HCT116 (cell line): ENCODE measurements at regions not wholly inside any gene's neighbourhood (a gene's known extent, or its start where the extent isn't known, plus 50 kb on each side); places are given as distances from the start of the nearest gene placed in this dataset.

Experiments
- ATAC-seq: fragments of 200-7000 bp; cut with Tn5 transposase; 2 replicates; pipeline ENCODE4 v1.9.1; 2020; ENCODE audit warnings: mild to moderate bottlenecking, moderate library complexity
- BruUV-seq: library from RNA; stranded (reverse); fragments of 400-500 nt; replicated peaks from 2 replicates; lab custom pipeline; 2021; lab: Mats Ljungman, UMichigan
- CTCF ChIA-PET: fragments of 300-600 bp; sonication (Branson Sonifier 250); formaldehyde crosslinking; loops from one replicate; lab custom pipeline; 2021; ENCODE audit warnings: antibody characterized with exemption; lab: Charles Lee
- POLR2A ChIA-PET: fragments of 300-600, 350-600 bp; sonication (Branson Sonifier 250); formaldehyde crosslinking; loops from one replicate; lab custom pipeline; 2021; ENCODE audit warnings: antibody characterized with exemption; lab: Charles Lee
- RAD21 ChIA-PET, 2 experiments: fragments of 300-600 bp; sonication (Branson Sonifier 250); formaldehyde crosslinking; loops; one replicate each; lab custom pipeline; 2023; ENCODE audit warnings: low total read pairs in 2 of 2; ENCODE audit not compliant: uncharacterized antibody in 2 of 2, unreplicated experiment in 2 of 2, low non-redundant PET in 1 of 2; lab: Charles Lee
- DNase-seq: peaks from one replicate; pipeline ENCODE4 v3.0.0-alpha.2; 2010; ENCODE audit warnings: low read depth, low spot score
- H2AFZ ChIP-seq: fragments of 200-600 bp; shearing (Covaris generic), sonication (generic); 2 replicates; pipeline ENCODE4 v1.6.1; 2017; ENCODE audit warnings: low read depth, mixed run types, mixed read lengths, antibody characterized with exemption, low read length; ENCODE audit not compliant: poor library complexity, severe bottlenecking
- H3K27ac ChIP-seq: 2 replicates; pipeline ENCODE4 v1.5.1; 2012; ENCODE audit warnings: low read depth, low read length
- H3K27me3 ChIP-seq: fragments of 200-600 bp; sonication (generic); 2 replicates; pipeline ENCODE4 v1.6.1; 2016; ENCODE audit warnings: mixed run types, low read length, mixed read lengths; ENCODE audit not compliant: insufficient read depth
- H3K36me3 ChIP-seq, 2 experiments: fragments of 200-500 bp in 1 of 2; fragments of 200-600 bp in 1 of 2; sonication (Bioruptor generic) in 1 of 2; sonication (generic) in 1 of 2; 2 replicates each; pipeline versions ENCODE4 v1.5.1 to v1.6.1; 2014 to 2016; ENCODE audit warnings: low read length in 2 of 2, inconsistent platforms in 1 of 2, mixed read lengths in 1 of 2, mixed run types in 1 of 2; ENCODE audit not compliant: insufficient read depth in 2 of 2, control insufficient read depth in 1 of 2
- H3K4me1 ChIP-seq, 2 experiments: fragments of 200-600 bp in 1 of 2; sonication (generic) in 1 of 2; 2 replicates each; pipeline versions ENCODE4 v1.5.1 to v1.6.1; 2012 to 2017; ENCODE audit warnings: low read length in 2 of 2, inconsistent platforms in 1 of 2, mild to moderate bottlenecking in 1 of 2, mixed read lengths in 1 of 2, mixed run types in 1 of 2, moderate library complexity in 1 of 2; ENCODE audit not compliant: insufficient read depth in 2 of 2, control insufficient read depth in 1 of 2
- H3K4me2 ChIP-seq: fragments of 200-600 bp; sonication (generic); 2 replicates; pipeline ENCODE4 v1.6.1; 2017; ENCODE audit warnings: mixed run types, low read length, mixed read lengths
- H3K4me3 ChIP-seq, 2 experiments: fragments of 200-600 bp in 1 of 2; sonication (generic) in 1 of 2; replicated peaks in 1 of 2; 2 replicates each; pipeline ENCODE4 v1.5.1; 2011 to 2016; ENCODE audit warnings: low read length in 2 of 2, control low read depth in 1 of 2, low read depth in 1 of 2, mild to moderate bottlenecking in 1 of 2, mixed read lengths in 1 of 2, mixed run types in 1 of 2
- H3K79me2 ChIP-seq: fragments of 200-600 bp; sonication (generic); 2 replicates; pipeline ENCODE4 v1.6.1; 2017; ENCODE audit warnings: mild to moderate bottlenecking, mixed run types, low read length, moderate library complexity, mixed read lengths; ENCODE audit not compliant: insufficient read depth
- H3K9ac ChIP-seq: fragments of 200-600 bp; sonication (generic); 2 replicates; pipeline ENCODE4 v1.6.1; 2016; ENCODE audit warnings: low read length, mixed read lengths
- H3K9me2 ChIP-seq: fragments of 200-600 bp; sonication (generic), shearing (Covaris generic); 2 replicates; pipeline ENCODE4 v1.6.1; 2017; ENCODE audit warnings: mixed run types, mild to moderate bottlenecking, moderate library complexity; ENCODE audit not compliant: insufficient read depth
- H3K9me3 ChIP-seq, 2 experiments: fragments of 200-500 bp in 1 of 2; fragments of 200-600 bp in 1 of 2; sonication (Bioruptor generic) in 1 of 2; sonication (generic) in 1 of 2; 2 replicates each; pipeline ENCODE4 v1.6.1; 2014 to 2017; ENCODE audit warnings: low read length in 2 of 2, mixed read lengths in 2 of 2, inconsistent platforms in 1 of 2, low read depth in 1 of 2, mild to moderate bottlenecking in 1 of 2, mixed run types in 1 of 2, moderate library complexity in 1 of 2; ENCODE audit not compliant: control insufficient read depth in 1 of 2, insufficient read depth in 1 of 2
- H4K20me1 ChIP-seq: fragments of 200-600 bp; sonication (generic), shearing (Covaris generic); 2 replicates; pipeline ENCODE4 v1.6.1; 2017; ENCODE audit warnings: mixed run types, mild to moderate bottlenecking, moderate library complexity; ENCODE audit not compliant: insufficient read depth
- ELF1 ChIP-seq: IDR thresholded peaks from 2 replicates; pipeline ENCODE4 v1.6.1; 2012; ENCODE audit warnings: low read depth, borderline replicate concordance
- EZH2phosphoT487 ChIP-seq: fragments of 200-600 bp; IDR thresholded peaks from 2 replicates; pipeline ENCODE4 v1.6.1; 2018; ENCODE audit warnings: antibody characterized with exemption, borderline replicate concordance
- RAD21 ChIP-seq: IDR thresholded peaks from 2 replicates; pipeline ENCODE4 v1.6.1; 2012; ENCODE audit warnings: low read depth, mild to moderate bottlenecking
- SRF ChIP-seq: IDR thresholded peaks from 2 replicates; pipeline ENCODE4 v1.6.1; 2012; ENCODE audit warnings: low read depth
- YY1 ChIP-seq: IDR thresholded peaks from 2 replicates; pipeline ENCODE4 v1.6.1; 2011; ENCODE audit warnings: low read length, low read depth, moderate library complexity, mild to moderate bottlenecking; ENCODE audit not compliant: insufficient replicate concordance; ENCODE audit errors: extremely low read depth
- intact Hi-C: fragments of 100-400 bp; cut with micrococcal nuclease; formaldehyde crosslinking; loops from 2 replicates; pipeline ENCODE4 v1.10.0; 2022
- TF ChIP-seq, protein P1 (sequence below), 3 experiments: fragments of 200-600 bp in 1 of 3; sonication (generic) in 1 of 3; IDR thresholded peaks in 2 of 3; conservative IDR thresholded peaks in 1 of 3; 2 replicates each; pipeline ENCODE4 v1.5.1; 2012 to 2017; ENCODE audit warnings: low read depth in 2 of 3, low read length in 2 of 3, antibody characterized with exemption in 1 of 3, borderline replicate concordance in 1 of 3, control low read depth in 1 of 3, mild to moderate bottlenecking in 1 of 3, mixed read lengths in 1 of 3, mixed run types in 1 of 3, moderate library complexity in 1 of 3; ENCODE audit not compliant: insufficient read depth in 1 of 3

DNA sequence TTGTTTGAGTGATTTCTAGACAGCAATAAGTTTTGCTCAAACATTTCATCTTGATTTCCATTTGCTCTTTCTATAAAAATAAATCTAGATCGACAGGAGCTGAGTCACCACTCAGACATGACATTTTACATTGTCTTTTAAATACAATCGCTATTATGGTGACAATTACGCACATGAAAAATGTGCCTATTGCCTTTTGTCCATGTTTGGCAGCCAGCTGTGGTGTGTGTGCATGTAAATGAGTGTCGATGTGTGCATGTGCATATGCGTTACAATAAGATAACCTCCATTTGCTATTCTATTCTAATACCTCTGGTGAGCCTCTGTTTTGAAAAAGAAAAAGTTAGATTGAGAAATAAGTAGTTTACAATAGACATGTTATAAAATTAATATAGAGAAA, 89.7 kb upstream of the GRM7 start:
- RAD21 ChIA-PET, result no interaction called here
- no peak overlapping the region for H3K9ac ChIP-seq
- DNase-seq (no peak), ATAC-seq (no peak)
- H2AFZ ChIP-seq, result no peak overlapping the region
- H3K27me3 ChIP-seq, result no peaks in the 10 kb centered on the region
- TF ChIP-seq ELF1 (no peak), EZH2phosphoT487 (no peak)
- no peaks in the 10 kb centered on the region for H3K9me3 ChIP-seq
- H3K79me2 ChIP-seq, result no peaks in the 10 kb centered on the region
- no peaks in the 10 kb centered on the region for H3K4me1 ChIP-seq
- no peaks in the 10 kb centered on the region for H4K20me1 ChIP-seq
- no peaks in the 10 kb centered on the region for H3K9me2 ChIP-seq
- H3K27ac ChIP-seq, result no peak overlapping the region
- CTCF ChIA-PET, result no interaction called here
- intact Hi-C loops, result no loop called here
- H3K36me3 ChIP-seq, result no peaks in the 10 kb centered on the region
- no peak overlapping the region for H3K4me3 ChIP-seq
- no TSS peak for BruUV-seq
- no peak overlapping the region for H3K4me2 ChIP-seq
- POLR2A ChIA-PET, result no interaction called here

DNA sequence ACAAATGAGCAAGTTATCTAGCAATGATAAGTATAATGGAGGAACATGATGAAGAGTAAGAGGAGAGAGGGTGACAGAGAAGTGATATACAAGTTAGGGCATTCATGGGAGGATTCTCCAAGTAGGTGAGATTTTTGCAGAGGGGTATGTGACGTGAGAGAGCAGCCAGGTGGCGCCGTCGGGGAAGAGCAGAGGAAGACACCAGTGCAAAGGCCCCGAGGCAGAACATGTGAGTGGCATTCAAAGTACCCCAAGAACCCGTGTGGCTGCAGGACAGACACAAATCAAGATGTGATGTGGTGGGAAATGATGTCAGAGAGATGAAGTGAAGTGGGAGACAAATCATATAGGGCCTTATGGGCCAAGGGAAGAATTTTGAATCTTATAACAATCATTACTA, 81.8 kb upstream of the GRM7 start:
- no peak overlapping the region for H3K4me2 ChIP-seq
- H2AFZ ChIP-seq, result no peak overlapping the region
- no peaks in the 10 kb centered on the region for H3K9me3 ChIP-seq
- ChIA-PET POLR2A (no interaction called here), RAD21 (no interaction called here), CTCF (no interaction called here)
- peak; percentile 3 for DNase-seq
- H3K27ac ChIP-seq, result no peak overlapping the region
- no TSS peak for BruUV-seq
- H4K20me1 ChIP-seq, result no peaks in the 10 kb centered on the region
- TF ChIP-seq SRF, result no peak
- 0 out of 2 replicates have a peak, but pooled peaks have one; percentile 16 for TF ChIP-seq RAD21
- TF ChIP-seq, protein P1, sequence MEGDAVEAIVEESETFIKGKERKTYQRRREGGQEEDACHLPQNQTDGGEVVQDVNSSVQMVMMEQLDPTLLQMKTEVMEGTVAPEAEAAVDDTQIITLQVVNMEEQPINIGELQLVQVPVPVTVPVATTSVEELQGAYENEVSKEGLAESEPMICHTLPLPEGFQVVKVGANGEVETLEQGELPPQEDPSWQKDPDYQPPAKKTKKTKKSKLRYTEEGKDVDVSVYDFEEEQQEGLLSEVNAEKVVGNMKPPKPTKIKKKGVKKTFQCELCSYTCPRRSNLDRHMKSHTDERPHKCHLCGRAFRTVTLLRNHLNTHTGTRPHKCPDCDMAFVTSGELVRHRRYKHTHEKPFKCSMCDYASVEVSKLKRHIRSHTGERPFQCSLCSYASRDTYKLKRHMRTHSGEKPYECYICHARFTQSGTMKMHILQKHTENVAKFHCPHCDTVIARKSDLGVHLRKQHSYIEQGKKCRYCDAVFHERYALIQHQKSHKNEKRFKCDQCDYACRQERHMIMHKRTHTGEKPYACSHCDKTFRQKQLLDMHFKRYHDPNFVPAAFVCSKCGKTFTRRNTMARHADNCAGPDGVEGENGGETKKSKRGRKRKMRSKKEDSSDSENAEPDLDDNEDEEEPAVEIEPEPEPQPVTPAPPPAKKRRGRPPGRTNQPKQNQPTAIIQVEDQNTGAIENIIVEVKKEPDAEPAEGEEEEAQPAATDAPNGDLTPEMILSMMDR (IDR thresholded peaks at IDR 0.05 in 2 of 3, conservative IDR thresholded peaks at IDR 0.05 in 1 of 3; ENCODE audit: borderline replicate concordance in 1 of 3, insufficient read depth in 1 of 3, low read depth in 2 of 3, low read length in 2 of 3), result peak in 2 of 3 experiments; percentile 39 to 51; a peak in 3 of 6 replicates
- TF ChIP-seq YY1, result no peak
- no peak overlapping the region for H3K9ac ChIP-seq
- no peaks in the 10 kb centered on the region for H3K79me2 ChIP-seq
- H3K27me3 ChIP-seq, result no peaks in the 10 kb centered on the region
- intact Hi-C loops, result no loop called here
- H3K9me2 ChIP-seq, result no peaks in the 10 kb centered on the region
- peak; percentile 72 for ATAC-seq
- H3K36me3 ChIP-seq, result no peaks in the 10 kb centered on the region
- H3K4me3 ChIP-seq, result no peak overlapping the region
- no peaks in the 10 kb centered on the region for H3K4me1 ChIP-seq
